ENCODE measurements at regions not wholly inside any gene's neighbourhood (a gene's known extent, or its start where the extent isn't known, plus 50 kb on each side); places are given as distances from the start of the nearest gene placed in this dataset.

- Histone ChIP-seq H3K56ac (ENCODE audit: extremely low read depth, insufficient read depth, low read length) (no peak overlapping the region), H3K18ac (ENCODE audit: low read depth, low read length) (no peak overlapping the region), H3K36me3 (ENCODE audit: control insufficient read depth, insufficient read depth, low read length) (no peaks in the 10 kb centered on the region), H3K9ac (ENCODE audit: low read depth, low read length) (no peak overlapping the region), H2BK15ac (ENCODE audit: low read depth, low read length) (no peak overlapping the region), H3K23ac (ENCODE audit: low read depth, low read length) (no peak overlapping the region), H3K4me2 (ENCODE audit: low read depth, low read length) (no peak overlapping the region), H2BK120ac (ENCODE audit: low read depth, low read length) (no peak overlapping the region), H3K4me3 (ENCODE audit: insufficient read depth, low read depth, low read length) (no peak overlapping the region), H3K14ac (replicated peaks; ENCODE audit: low read depth, low read length) (no peak overlapping the region), H2AK5ac (ENCODE audit: low read depth, low read length) (no peak overlapping the region), H2BK5ac (ENCODE audit: low read depth, low read length, poor library complexity, severe bottlenecking) (no peak overlapping the region), H4K8ac (ENCODE audit: low read depth in 2 of 2, low read length in 2 of 2) (no peak overlapping the region), H2AK9ac (replicated peaks; ENCODE audit: low read depth, low read length, poor library complexity) (no peak overlapping the region), H4K91ac (ENCODE audit: insufficient read depth, low read depth, low read length) (no peak overlapping the region), H4K5ac (ENCODE audit: low read depth, low read length) (no peak overlapping the region), H3K4me1 (ENCODE audit: control insufficient read depth, insufficient read depth, low read length) (no peaks in the 10 kb centered on the region), H2AFZ (replicated peaks; ENCODE audit: low read length, poor library complexity) (no peak overlapping the region), H4K20me1 (ENCODE audit: insufficient read depth, low read length) (no peaks in the 10 kb centered on the region), H3K27ac (ENCODE audit: insufficient read depth, low read length) (no peak overlapping the region), H3K27me3 (ENCODE audit: control insufficient read depth, insufficient read depth, low read length) (no peaks in the 10 kb centered on the region), H3K9me3 (ENCODE audit: control insufficient read depth, insufficient read depth, low read length) (peaks cover 3% of the 10 kb centered on the region), H2BK20ac (ENCODE audit: low read depth, low read length) (no peak overlapping the region), H3K9me1 (ENCODE audit: insufficient read depth, low read length) (no peaks in the 10 kb centered on the region), H3K4ac (ENCODE audit: low read depth, low read length) (no peak overlapping the region), H3K79me1 (ENCODE audit: low read depth in 1 of 2, low read length in 2 of 2) (no peaks in the 10 kb centered on the region)
- ATAC-seq (ENCODE audit: low read depth) (no peak), DNase-seq (no peak)
- in situ Hi-C loops (cut with MboI; ENCODE audit: low sequenced_read_pairs) (no loop called here), dilution Hi-C loops (cut with HindIII; ENCODE audit: low sequenced_read_pairs, unreplicated experiment) (no loop called here), intact Hi-C loops (cut with micrococcal nuclease) (no loop called here)
- TF ChIP-seq CHD1 (IDR thresholded peaks at IDR 0.05; ENCODE audit: low read depth, low read length), result no peak
- no peak for TF ChIP-seq CEBPB (IDR thresholded peaks at IDR 0.05; ENCODE audit: low read depth, low read length)
- no peak for TF ChIP-seq ELK1 (IDR thresholded peaks at IDR 0.05; ENCODE audit: borderline replicate concordance, low read depth, low read length)
- TF ChIP-seq USF2 (IDR thresholded peaks at IDR 0.05; ENCODE audit: low read depth, low read length), result no peak
- TF ChIP-seq MAZ (IDR thresholded peaks at IDR 0.05; ENCODE audit: borderline replicate concordance, low read depth, low read length), result no peak
- TF ChIP-seq BHLHE40 (IDR thresholded peaks at IDR 0.05; ENCODE audit: low read depth, low read length), result no peak
- no peak for TF ChIP-seq RFX5 (IDR thresholded peaks at IDR 0.05; ENCODE audit: low read depth, low read length)
- ChIA-PET POLR2A (ENCODE audit: unreplicated experiment) (no interaction called here), CTCF (no interaction called here)
- WGBS, 2 experiments (ENCODE audit: extremely low coverage in 2 of 2, insufficient read length in 1 of 2), result no CpG with 5 or more reads among the region's 6 CpGs
- BruUV-seq (replicated peaks), result no TSS peak
Measured at GRCh38 chr7:68820321-68820720, 778.0 kb upstream of the AUTS2 start.

Measured in IMR-90 (cell line).